ENCODE measurements at regions not wholly inside any gene's neighbourhood (a gene's known extent, or its start where the extent isn't known, plus 50 kb on each side); places are given as distances from the start of the nearest gene placed in this dataset.

DNA sequence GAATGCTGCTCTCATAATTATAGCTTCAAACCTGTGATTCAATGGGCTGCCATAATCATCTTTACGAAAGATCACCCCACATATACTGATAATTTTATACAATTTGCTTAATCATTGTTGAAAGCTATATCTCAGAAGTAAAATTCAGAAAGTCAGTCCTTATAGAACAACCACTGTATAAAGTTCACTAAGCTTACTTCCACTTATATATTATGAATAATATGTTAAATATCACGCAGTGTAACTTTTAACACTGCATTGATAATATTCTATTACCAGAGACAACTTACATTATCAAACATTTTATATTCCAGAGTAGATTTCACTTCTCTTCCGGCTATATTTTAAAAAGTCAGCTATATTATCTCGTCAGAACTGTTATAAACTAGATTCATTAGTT, 550.1 kb upstream of the PCDH20 start:
- H3K36me3 ChIP-seq (ENCODE audit: control insufficient read depth in 1 of 2, insufficient read depth in 2 of 2, low read length in 2 of 2), result no peaks in the 10 kb centered on the region; a peak in 1 of 4 replicates
- RAD21 ChIA-PET (ENCODE audit: low non-redundant PET in 1 of 2, low total read pairs in 2 of 2, uncharacterized antibody in 2 of 2, unreplicated experiment in 2 of 2), result no interaction called here
- H3K27ac ChIP-seq (ENCODE audit: low read depth, low read length), result no peak overlapping the region
- H3K27me3 ChIP-seq (ENCODE audit: insufficient read depth, low read length), result no peaks in the 10 kb centered on the region
- H3K9ac ChIP-seq (ENCODE audit: low read length), result no peak overlapping the region
- H4K20me1 ChIP-seq (ENCODE audit: insufficient read depth), result peaks cover 3% of the 10 kb centered on the region; the same call in 1 of the 2 replicates
- no peaks in the 10 kb centered on the region for H3K4me1 ChIP-seq (ENCODE audit: control insufficient read depth in 1 of 2, insufficient read depth in 2 of 2, low read length in 2 of 2)
- TF ChIP-seq ZNF274 (IDR thresholded peaks at IDR 0.05; ENCODE audit: low read depth, low read length) (no peak), POLR2A (IDR thresholded peaks at IDR 0.05; ENCODE audit: borderline replicate concordance, extremely low read depth, insufficient read depth, insufficient read length) (no peak), SIN3A (IDR thresholded peaks at IDR 0.05; ENCODE audit: low read depth) (no peak), ZFX (IDR thresholded peaks at IDR 0.05) (no peak), YY1 (IDR thresholded peaks at IDR 0.05; ENCODE audit: extremely low read depth, insufficient replicate concordance, low read depth, low read length) (no peak), SRF (IDR thresholded peaks at IDR 0.05; ENCODE audit: low read depth) (no peak), JUND (IDR thresholded peaks at IDR 0.05) (no peak), POLR2AphosphoS5 (IDR thresholded peaks at IDR 0.05; ENCODE audit: low read depth, low read length) (no peak), RAD21 (IDR thresholded peaks at IDR 0.05; ENCODE audit: low read depth) (no peak), EZH2phosphoT487 (IDR thresholded peaks at IDR 0.05; ENCODE audit: borderline replicate concordance) (no peak), EZH2 (IDR thresholded peaks at IDR 0.05) (no peak), CBX3 (IDR thresholded peaks at IDR 0.05; ENCODE audit: low read depth) (no peak), SP1 (IDR thresholded peaks at IDR 0.05; ENCODE audit: low read depth) (no peak)
- TF ChIP-seq, protein P1, sequence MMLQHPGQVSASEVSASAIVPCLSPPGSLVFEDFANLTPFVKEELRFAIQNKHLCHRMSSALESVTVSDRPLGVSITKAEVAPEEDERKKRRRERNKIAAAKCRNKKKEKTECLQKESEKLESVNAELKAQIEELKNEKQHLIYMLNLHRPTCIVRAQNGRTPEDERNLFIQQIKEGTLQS (IDR thresholded peaks at IDR 0.05), result no peak
- TF ChIP-seq, protein P2, sequence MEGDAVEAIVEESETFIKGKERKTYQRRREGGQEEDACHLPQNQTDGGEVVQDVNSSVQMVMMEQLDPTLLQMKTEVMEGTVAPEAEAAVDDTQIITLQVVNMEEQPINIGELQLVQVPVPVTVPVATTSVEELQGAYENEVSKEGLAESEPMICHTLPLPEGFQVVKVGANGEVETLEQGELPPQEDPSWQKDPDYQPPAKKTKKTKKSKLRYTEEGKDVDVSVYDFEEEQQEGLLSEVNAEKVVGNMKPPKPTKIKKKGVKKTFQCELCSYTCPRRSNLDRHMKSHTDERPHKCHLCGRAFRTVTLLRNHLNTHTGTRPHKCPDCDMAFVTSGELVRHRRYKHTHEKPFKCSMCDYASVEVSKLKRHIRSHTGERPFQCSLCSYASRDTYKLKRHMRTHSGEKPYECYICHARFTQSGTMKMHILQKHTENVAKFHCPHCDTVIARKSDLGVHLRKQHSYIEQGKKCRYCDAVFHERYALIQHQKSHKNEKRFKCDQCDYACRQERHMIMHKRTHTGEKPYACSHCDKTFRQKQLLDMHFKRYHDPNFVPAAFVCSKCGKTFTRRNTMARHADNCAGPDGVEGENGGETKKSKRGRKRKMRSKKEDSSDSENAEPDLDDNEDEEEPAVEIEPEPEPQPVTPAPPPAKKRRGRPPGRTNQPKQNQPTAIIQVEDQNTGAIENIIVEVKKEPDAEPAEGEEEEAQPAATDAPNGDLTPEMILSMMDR (IDR thresholded peaks at IDR 0.05 in 2 of 3, conservative IDR thresholded peaks at IDR 0.05 in 1 of 3; ENCODE audit: borderline replicate concordance in 1 of 3, insufficient read depth in 1 of 3, low read depth in 2 of 3, low read length in 2 of 3), result no peak
- TF ChIP-seq, protein P3, sequence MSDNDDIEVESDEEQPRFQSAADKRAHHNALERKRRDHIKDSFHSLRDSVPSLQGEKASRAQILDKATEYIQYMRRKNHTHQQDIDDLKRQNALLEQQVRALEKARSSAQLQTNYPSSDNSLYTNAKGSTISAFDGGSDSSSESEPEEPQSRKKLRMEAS (IDR thresholded peaks at IDR 0.05), result no peak
- TF ChIP-seq, protein P4, sequence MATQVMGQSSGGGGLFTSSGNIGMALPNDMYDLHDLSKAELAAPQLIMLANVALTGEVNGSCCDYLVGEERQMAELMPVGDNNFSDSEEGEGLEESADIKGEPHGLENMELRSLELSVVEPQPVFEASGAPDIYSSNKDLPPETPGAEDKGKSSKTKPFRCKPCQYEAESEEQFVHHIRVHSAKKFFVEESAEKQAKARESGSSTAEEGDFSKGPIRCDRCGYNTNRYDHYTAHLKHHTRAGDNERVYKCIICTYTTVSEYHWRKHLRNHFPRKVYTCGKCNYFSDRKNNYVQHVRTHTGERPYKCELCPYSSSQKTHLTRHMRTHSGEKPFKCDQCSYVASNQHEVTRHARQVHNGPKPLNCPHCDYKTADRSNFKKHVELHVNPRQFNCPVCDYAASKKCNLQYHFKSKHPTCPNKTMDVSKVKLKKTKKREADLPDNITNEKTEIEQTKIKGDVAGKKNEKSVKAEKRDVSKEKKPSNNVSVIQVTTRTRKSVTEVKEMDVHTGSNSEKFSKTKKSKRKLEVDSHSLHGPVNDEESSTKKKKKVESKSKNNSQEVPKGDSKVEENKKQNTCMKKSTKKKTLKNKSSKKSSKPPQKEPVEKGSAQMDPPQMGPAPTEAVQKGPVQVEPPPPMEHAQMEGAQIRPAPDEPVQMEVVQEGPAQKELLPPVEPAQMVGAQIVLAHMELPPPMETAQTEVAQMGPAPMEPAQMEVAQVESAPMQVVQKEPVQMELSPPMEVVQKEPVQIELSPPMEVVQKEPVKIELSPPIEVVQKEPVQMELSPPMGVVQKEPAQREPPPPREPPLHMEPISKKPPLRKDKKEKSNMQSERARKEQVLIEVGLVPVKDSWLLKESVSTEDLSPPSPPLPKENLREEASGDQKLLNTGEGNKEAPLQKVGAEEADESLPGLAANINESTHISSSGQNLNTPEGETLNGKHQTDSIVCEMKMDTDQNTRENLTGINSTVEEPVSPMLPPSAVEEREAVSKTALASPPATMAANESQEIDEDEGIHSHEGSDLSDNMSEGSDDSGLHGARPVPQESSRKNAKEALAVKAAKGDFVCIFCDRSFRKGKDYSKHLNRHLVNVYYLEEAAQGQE (IDR thresholded peaks at IDR 0.05; ENCODE audit: low read depth), result no peak
- TF ChIP-seq, protein P5, sequence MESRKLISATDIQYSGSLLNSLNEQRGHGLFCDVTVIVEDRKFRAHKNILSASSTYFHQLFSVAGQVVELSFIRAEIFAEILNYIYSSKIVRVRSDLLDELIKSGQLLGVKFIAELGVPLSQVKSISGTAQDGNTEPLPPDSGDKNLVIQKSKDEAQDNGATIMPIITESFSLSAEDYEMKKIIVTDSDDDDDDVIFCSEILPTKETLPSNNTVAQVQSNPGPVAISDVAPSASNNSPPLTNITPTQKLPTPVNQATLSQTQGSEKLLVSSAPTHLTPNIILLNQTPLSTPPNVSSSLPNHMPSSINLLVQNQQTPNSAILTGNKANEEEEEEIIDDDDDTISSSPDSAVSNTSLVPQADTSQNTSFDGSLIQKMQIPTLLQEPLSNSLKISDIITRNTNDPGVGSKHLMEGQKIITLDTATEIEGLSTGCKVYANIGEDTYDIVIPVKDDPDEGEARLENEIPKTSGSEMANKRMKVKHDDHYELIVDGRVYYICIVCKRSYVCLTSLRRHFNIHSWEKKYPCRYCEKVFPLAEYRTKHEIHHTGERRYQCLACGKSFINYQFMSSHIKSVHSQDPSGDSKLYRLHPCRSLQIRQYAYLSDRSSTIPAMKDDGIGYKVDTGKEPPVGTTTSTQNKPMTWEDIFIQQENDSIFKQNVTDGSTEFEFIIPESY (IDR thresholded peaks at IDR 0.05; ENCODE audit: extremely low read depth, insufficient replicate concordance, low read length), result no peak
- ATAC-seq, result no peak
- no peak overlapping the region for H3K4me2 ChIP-seq (ENCODE audit: low read length)
- DNase-seq (ENCODE audit: low read depth, low spot score), result no peak
- CTCF ChIA-PET, result no interaction called here
- H3K4me3 ChIP-seq (replicated peaks in 1 of 2; ENCODE audit: low read depth in 1 of 2, low read length in 2 of 2), result no peak overlapping the region
- H3K9me3 ChIP-seq (ENCODE audit: control insufficient read depth in 1 of 2, insufficient read depth in 1 of 2, low read depth in 1 of 2, low read length in 2 of 2), result no peaks in the 10 kb centered on the region
- intact Hi-C loops (cut with micrococcal nuclease), result no loop called here
- H3K9me2 ChIP-seq (ENCODE audit: insufficient read depth), result no peaks in the 10 kb centered on the region
- no TSS peak for BruUV-seq (replicated peaks)
- no peak overlapping the region for H2AFZ ChIP-seq (ENCODE audit: low read depth, low read length, poor library complexity, severe bottlenecking)
- H3K79me2 ChIP-seq (ENCODE audit: insufficient read depth, low read length), result no peaks in the 10 kb centered on the region
- POLR2A ChIA-PET, result no interaction called here

Data from HCT116 (cell line).